Stimulated activated CD4-positive, alpha-beta T cell treated with anti-CD3 and anti-CD28 coated beads, TNF-alpha, amount 100 ng/mL, for 48 hours (primary cell): ENCODE measurements at regions not wholly inside any gene's neighbourhood (a gene's known extent, or its start where the extent isn't known, plus 50 kb on each side); places are given as distances from the start of the nearest gene placed in this dataset.

Source experiments
- DNase-seq, 3 donors: peaks; one replicate each; pipeline ENCODE4 v3.0.0-alpha.2; 2020; ENCODE audit warnings: low read depth in 3 of 3

DNA sequence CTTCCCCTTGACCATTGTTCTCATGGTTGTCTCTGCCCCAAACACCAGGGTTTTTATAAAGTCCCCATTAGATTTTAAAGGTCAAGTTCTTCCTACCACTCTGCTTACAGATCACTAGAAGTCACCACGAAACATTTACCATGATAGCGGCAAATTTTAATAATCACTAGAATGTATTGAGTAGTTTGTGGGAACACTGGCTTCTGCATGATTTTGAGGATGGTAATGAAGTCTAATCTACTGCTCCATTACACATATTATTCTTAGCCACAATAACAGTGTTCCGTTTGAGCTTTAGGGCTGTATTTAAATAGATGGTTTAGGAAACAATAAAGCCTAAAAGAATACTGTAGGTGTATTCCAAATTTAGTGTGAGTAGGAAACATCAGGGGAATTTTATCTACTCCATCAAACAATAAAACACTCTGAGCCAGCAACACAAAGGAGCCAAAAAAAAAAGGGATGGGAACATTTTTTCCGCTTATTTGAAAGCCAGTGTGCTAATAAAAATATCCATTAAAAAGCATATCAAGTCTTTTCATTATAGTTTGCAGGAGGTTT is 49.7 kb downstream of the KLF12 start:
- no peak for DNase-seq

DNA sequence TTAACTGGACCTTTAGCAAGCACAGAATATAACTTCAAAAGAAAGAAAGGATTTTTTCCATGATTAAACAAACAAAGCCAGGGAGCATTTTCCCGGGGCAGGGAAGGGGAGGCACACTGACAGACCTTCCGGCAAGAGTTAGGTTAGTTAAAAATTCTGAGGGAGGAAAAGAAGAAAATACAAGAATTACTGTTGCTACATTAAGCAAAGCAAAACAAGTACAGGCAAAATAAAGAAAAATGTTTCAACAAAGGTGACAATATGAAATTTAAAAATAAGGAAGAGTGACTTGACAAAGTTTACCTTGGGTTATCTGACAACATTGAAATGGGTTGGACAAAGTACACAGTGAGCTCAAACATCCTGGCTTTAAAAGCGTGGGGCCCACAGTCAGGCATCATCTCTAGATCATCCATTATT is 51.5 kb downstream of the KLF12 start:
- DNase-seq: no peak

GRCh38 chr13:74080762-74081161 is 53.4 kb downstream of the KLF12 start:
- no peak for DNase-seq

DNA sequence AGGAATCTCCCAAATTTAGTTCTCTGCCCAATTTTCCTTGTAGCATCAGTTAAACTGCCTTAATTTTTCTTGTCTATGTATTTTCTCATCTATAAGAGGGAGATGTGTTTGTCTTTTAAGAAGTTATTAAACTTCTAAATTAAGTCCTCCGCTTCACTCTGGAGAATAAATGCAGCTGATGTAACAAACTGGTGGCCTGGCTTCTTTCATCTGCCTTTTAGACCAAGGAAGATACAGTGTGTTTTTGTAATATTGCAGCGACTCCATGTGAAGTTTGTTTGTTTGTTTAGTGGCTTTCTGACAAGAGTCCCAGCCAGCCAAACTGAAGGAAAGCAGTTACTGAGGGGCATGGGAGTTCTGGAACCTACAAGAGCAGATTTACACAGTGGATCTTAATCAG is 56.4 kb downstream of the KLF12 start:
- no peak for DNase-seq

DNA sequence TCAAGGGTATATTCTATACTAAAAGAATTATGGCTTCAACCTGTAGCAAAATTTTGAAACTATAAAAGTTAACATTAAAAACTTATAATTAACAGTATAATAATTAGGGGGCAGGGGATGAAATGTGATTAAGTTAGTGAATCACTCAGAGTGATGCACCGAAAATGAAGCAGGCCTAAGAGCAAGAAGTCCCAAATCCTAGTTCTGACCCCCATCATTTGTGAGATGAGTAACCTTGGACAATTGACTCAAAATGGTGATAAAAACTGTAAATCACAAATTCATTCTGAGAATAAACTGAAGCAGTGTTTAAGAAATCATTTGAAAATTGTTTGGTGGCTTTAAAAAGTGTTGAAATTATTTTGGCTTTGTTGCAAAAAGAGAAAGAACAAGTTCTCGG is 56.8 kb downstream of the KLF12 start:
- no peak for DNase-seq

GRCh38 chr13:74074723-74075122 is 59.5 kb downstream of the KLF12 start:
- DNase-seq: no peak

GRCh38 chr13:74073274-74073673 is 60.9 kb downstream of the KLF12 start:
- DNase-seq: no peak

- no peak for DNase-seq
Measured at GRCh38 chr13:74070513-74070912, 63.7 kb downstream of the KLF12 start.

DNA sequence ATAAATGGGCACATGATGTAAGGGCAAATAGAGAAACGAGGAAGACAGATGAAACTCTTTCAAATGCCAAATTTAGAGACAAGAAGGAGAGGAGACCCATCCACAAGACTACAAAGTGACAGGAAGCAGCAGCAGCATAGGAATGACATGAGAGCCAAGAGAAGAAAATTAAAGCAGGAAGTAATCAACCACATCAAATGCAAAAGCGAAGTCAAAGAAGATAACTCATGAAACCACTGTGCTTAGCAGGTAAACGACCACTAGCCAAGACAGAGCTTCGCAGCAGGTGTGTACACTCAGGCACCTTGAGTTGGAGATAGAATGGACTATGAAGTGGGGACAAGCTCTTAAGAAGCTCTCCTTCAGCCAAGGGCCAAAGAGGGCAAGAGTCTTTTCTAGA is 64.1 kb downstream of the KLF12 start:
- DNase-seq: no peak

DNA sequence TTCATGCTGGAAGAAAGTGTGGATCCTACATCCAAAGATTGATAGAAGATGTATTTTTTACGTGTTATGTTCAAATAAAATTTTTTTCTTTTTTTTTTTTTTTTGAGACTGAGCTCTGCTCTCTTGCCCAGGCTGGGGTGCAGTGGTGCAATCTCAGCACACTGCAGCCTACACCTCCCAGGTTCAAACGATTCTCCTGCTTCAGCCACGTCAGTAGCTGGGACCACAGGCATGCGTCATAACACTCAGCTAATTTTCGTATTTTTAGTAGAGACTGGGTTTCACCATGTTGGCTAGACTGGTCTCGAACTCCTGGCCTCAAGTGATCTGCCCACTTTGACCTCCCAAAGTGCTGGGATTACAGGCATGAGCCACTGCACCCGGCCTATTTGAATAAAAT is 65.7 kb downstream of the KLF12 start:
- DNase-seq: no peak

GRCh38 chr13:74067818-74068217 is 66.4 kb downstream of the KLF12 start:
- DNase-seq: no peak

GRCh38 chr13:74066937-74067336 is 67.3 kb downstream of the KLF12 start:
- no peak for DNase-seq

DNA sequence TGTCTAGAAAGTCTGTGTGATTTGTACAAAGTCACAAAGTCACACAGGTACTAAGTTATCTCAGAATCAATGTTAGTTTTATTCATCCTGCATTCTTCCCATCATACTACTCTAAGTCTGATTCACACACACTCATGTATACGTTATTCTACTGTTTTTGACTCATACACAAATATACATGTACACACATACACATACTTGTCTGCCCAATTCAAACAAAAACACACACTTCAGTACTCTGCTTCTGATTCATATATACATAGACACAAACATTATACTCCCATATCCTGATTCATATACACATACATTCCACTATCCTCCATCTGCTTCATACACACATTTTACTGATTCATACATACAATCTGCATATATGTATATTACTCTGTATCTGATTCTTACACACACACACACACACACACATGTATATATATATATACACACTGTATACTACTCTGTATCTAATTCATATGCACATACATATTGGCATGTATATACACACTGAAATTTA is 69.3 kb downstream of the KLF12 start:
- DNase-seq: no peak

DNA sequence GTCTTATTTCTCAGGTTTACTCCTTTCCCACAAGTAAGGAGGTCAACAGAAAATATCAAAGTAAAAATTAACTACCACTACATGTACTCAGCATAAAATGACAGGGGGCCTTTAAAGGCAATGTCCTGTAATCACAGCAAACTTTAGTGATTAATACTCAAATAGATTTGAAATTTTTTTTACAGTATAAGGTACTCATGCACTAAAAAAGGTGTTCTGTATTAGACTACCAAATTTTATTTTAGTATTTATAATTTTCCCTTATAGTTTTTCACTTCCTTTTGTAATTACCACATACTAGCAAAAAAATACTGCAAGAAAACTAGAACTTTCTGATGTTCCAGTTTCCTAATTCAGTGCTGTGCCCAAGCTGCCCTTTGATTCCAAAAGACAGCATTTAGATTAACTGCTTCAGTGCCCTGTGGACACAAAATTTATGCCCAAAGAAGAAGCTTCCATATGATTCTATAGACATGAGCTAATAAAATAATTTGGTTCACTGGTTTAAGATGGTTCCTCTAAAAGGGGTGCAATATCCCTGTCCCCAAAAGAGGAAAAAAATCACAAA is 70.6 kb downstream of the KLF12 start:
- DNase-seq: no peak

DNA sequence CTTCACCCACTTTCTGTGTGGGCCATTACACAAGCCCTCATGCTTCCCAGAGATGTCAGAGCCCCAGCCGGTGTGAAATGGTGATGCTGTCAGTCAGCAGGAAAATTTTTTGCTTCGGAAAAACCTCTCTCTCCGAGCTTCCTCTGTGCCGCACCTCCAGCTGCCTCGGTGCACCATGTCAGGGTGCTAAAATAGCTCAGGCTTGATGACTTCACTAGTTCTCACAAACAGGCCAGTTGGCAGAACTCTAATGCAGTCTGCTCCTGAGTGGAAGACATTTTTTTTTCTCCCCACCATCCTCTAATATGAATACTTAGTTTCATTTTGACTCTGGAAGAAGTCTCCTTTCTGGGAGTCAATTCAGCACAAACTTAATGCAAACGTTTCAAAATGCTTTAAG is 71.3 kb downstream of the KLF12 start:
- peak in 2 of 3 donors; percentile 5 to 21 for DNase-seq

- DNase-seq: no peak
Measured at GRCh38 chr13:74061926-74062595, 72.1 kb downstream of the KLF12 start.

DNA sequence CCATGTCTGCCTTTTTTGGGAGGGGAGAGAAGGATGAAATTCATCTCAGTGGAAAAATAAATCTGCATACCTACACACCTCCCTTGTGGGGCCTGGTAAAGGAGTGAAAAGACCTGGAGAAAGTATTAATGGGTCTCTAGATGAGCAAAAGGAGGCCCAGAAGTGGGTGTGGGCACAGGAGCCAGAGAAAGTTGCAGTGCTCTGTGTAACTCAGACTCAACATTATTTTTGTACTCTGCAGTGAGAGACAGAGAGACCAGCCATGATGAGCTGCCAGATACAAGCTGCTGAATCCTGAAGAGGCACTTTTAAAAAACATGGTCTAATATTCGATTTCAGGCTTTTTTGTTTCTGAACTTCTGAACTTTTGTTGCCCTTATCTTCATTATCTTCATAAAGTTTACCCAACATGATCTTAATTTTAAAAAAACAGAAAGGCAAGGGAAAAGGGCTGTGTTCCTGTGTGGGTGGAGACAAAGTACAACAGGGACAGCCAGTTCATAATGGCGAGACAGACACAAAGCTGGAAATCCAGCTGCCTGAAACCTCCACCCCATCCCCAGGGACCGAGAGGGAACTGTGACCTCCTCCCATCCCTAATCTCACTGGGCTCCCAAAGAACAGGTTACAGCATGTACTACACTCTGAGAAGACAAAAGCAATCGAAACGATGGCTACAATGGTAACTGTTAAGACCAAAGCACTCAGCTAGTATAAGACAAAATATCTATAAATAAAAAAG is 77.2 kb downstream of the KLF12 start:
- no peak for DNase-seq

GRCh38 chr13:74052402-74052928 is 81.7 kb downstream of the KLF12 start:
- DNase-seq: no peak

- DNase-seq: no peak
Measured at GRCh38 chr13:74048756-74049155, 85.4 kb downstream of the KLF12 start.

DNA sequence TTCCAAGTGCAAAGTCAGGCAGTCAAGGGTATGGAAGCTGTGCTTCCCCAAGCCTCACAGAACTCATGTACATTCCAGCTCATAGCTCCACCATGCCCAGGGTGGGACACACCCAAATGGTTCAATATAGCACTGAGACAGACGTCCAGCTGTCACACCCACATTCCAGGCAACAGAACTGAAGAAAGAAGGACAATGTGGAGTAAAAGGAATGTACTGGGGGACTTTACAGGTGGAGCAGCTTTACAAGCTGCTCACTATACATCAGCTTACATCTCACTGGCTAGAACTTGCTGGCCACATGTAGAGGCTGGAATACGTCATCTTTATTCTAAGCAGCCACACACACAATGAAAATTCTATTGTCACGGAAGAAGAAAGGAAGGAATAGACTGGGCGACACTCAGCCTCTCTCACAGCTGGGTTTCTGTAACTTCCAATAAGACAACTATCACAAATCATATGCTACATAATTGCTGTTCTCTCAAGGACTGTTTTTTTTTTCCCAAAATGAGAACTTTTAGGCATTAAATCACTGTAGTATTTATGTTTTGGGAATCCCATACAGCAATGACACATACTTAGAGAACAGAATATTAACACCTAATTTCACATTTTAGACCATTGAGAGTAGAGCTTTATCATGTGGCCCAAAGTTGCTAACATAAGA is 86.1 kb downstream of the KLF12 start:
- no peak for DNase-seq

GRCh38 chr13:74046431-74046830 is 87.8 kb downstream of the KLF12 start:
- DNase-seq: no peak

DNA sequence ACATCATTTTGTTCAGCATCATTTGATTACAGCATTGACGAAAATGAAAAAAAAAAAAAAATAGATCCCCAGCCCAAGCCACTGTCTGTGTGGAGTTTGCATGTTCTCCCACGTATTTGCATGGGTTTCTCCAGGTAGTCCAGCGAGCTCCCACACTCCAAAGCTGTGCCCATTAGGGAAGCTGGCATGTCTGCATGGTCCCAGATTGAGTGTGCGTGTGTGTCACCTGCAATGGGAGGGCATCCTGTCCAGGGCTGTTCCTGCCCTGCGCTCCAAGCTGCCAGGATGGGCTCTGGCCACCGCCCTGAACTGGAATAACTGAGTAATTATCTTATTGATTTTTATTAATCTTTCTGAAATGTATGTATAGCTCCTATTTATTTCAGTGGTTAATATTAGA is 88.6 kb downstream of the KLF12 start:
- DNase-seq: no peak
